Spleen (tissue), 11 donors: ENCODE measurements at regions not wholly inside any gene's neighbourhood (a gene's known extent, or its start where the extent isn't known, plus 50 kb on each side); places are given as distances from the start of the nearest gene placed in this dataset.

Experiments
- DNase-seq: peaks from one replicate; pipeline ENCODE4 v3.0.0-alpha.2; 2020
- H3K27ac ChIP-seq, 8 donors: fragments of 200-600 bp; sonication (generic) in 7 of 8; 1 replicate in 4 of 8; 2 replicates in 4 of 8; pipeline versions ENCODE4 v1.5.0 to v1.8.0; 2016 to 2021; ENCODE audit warnings: inconsistent platforms in 4 of 8, mild to moderate bottlenecking in 4 of 8, moderate library complexity in 1 of 8
- H3K27me3 ChIP-seq, 7 donors: fragments of 200-600 bp; sonication (generic) in 6 of 7; replicated peaks in 1 of 7; 1 replicate in 4 of 7; 2 replicates in 3 of 7; pipeline versions ENCODE4 v1.5.0 to v1.8.0; 2016 to 2021; ENCODE audit warnings: inconsistent platforms in 3 of 7, mild to moderate bottlenecking in 1 of 7
- H3K36me3 ChIP-seq, 6 donors: fragments of 200-600 bp; sonication (generic) in 5 of 6; 1 replicate in 4 of 6; 2 replicates in 2 of 6; pipeline versions ENCODE4 v1.5.0 to v1.8.0; 2016 to 2021; ENCODE audit warnings: inconsistent platforms in 2 of 6
- H3K4me1 ChIP-seq, 6 donors: fragments of 200-600 bp; sonication (generic) in 5 of 6; 1 replicate in 3 of 6; 2 replicates in 3 of 6; pipeline versions ENCODE4 v1.5.0 to v1.8.0; 2016 to 2021; ENCODE audit warnings: inconsistent platforms in 3 of 6
- H3K4me3 ChIP-seq, 8 donors: fragments of 200-600 bp; sonication (generic) in 7 of 8; 1 replicate in 4 of 8; 2 replicates in 4 of 8; pipeline versions ENCODE4 v1.5.0 to v1.8.0; 2016 to 2021; ENCODE audit warnings: inconsistent platforms in 4 of 8, mild to moderate bottlenecking in 4 of 8, moderate library complexity in 2 of 8
- H3K9me3 ChIP-seq, 8 donors: fragments of 200-600 bp; sonication (generic) in 7 of 8; 1 replicate in 4 of 8; 2 replicates in 4 of 8; pipeline versions ENCODE4 v1.5.0 to v1.8.0; 2016 to 2021; ENCODE audit warnings: inconsistent platforms in 4 of 8
- CTCF ChIP-seq, 11 experiments: fragments of 200-600 bp in 7 of 11; fragments of 450-650 bp in 4 of 11; sonication (generic) in 4 of 11; IDR thresholded peaks in 8 of 11; conservative IDR thresholded peaks in 3 of 11; 1 replicate in 7 of 11; 2 replicates in 4 of 11; pipeline versions ENCODE4 v1.4.0 to v1.8.0; 2016 to 2021; ENCODE audit warnings: antibody characterized with exemption in 11 of 11, inconsistent platforms in 4 of 11, mild to moderate bottlenecking in 1 of 11
- POLR2A ChIP-seq, 3 donors: fragments of 450-650 bp; IDR thresholded peaks; one replicate each; pipeline ENCODE4 v1.5.1; 2017; ENCODE audit warnings: antibody characterized with exemption in 3 of 3, mild to moderate bottlenecking in 1 of 3
- POLR2AphosphoS5 ChIP-seq, 3 donors: sonication (generic); formaldehyde crosslinking; IDR thresholded peaks; one replicate each; pipeline ENCODE4 v1.5.1; 2017; ENCODE audit warnings: antibody characterized with exemption in 3 of 3
- WGBS, 5 donors: extraction: QIAGEN DNeasy Blood & Tissue Kit in 3 of 5; methylation state at CpG; one replicate each; pipeline versions ENCODE4 v1.1.5 to v1.1.7; 2013 to 2018; 5-methylcytosine and 5-hydroxymethylcytosine counted together
- intact Hi-C: fragments of 100-400 bp; cut with DNase I; formaldehyde crosslinking; loops from one replicate; pipeline ENCODE4 v1.15.0; 2023; ENCODE audit warnings: low total_unique reads
- donor health status: healthy with polysubstance abuse.
- donor health status: DM: no; HTN: no; CAD: no; lungs with moderate emphysema.
- donor health status: DM: no; HTN: no; CAD: no.
- donor health status: Bipolar disorder and iron deficiency.
- donor health status: healthy.
- donor health status: DM: no; HTN: no; CAD: no.
- donor health status: DM: yes; HTN: yes; CAD: no.

DNA sequence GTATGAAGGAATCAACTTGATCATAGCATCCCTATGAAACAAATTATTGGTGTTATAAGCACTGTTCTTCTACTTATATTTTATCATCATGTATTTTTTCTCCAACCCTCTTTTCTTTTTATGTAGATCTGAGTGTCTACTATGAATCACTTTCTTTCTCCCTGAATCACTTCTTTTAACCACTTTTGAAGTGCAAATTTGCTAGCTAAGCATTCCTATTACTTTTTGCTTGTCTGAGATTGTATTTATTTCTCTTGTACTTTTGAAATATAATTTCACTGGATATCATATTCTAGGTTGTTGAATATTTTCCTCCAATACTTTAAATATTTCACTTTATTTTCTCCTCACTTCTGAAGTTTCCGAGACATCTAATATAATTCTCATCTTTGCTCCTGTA lies 1282.3 kb upstream of the FLRT2 start:
- intact Hi-C loops = no loop called here
- DNase-seq = no peak
- Histone ChIP-seq H3K9me3 (peaks cover 0 to 33% (median 15%) of the 10 kb centered on the region in 8 donors), H3K27me3 (no peaks in the 10 kb centered on the region), H3K4me1 (peaks cover 0 to 9% (median 0%) of the 10 kb centered on the region in 6 donors), H3K36me3 (no peaks in the 10 kb centered on the region), H3K27ac (no peak overlapping the region), H3K4me3 (no peak overlapping the region)
- TF ChIP-seq CTCF (IDR thresholded peaks at IDR 0.05 in 8 of 11, conservative IDR thresholded peaks at IDR 0.05 in 3 of 11) (no peak), POLR2AphosphoS5 (IDR thresholded peaks at IDR 0.05) (no peak), POLR2A (IDR thresholded peaks at IDR 0.05) (no peak)
- WGBS, 5 donors = 84 to 100% (median 95%) methylated on average over 1 of the region's 1 CpG

DNA sequence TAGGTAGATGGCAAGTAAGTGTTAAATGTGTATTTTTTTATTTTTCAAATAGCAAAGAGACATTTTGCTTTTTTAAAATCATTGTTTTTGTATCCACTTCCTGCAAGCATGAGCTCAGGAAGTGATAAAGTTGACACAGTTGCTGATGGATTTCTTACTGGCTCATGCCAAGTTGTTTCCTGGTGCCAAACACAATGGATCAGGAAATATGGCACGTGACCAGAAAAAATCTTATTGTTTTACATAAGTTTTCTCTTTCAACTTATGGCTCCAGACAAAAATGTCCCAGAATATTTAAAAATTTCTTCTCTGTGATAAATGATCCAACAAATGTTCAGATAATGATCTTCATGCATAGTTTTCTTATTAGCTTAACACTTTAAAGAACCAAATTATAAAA lies 1279.1 kb upstream of the FLRT2 start:
- no peak for DNase-seq
- Histone ChIP-seq H3K4me1 (peaks cover 0 to 9% (median 0%) of the 10 kb centered on the region in 6 donors), H3K4me3 (no peak overlapping the region), H3K36me3 (no peaks in the 10 kb centered on the region), H3K9me3 (peaks cover 0 to 14% (median 0%) of the 10 kb centered on the region in 8 donors), H3K27ac (peak overlapping the region in 6 of 8 donors; percentile 13 to 62 (median 60)), H3K27me3 (no peaks in the 10 kb centered on the region)
- intact Hi-C loops = no loop called here
- TF ChIP-seq POLR2AphosphoS5 (IDR thresholded peaks at IDR 0.05) = peak in 1 of 3 donors; percentile 41
- no peak for TF ChIP-seq CTCF (IDR thresholded peaks at IDR 0.05 in 8 of 11, conservative IDR thresholded peaks at IDR 0.05 in 3 of 11)
- 2 to 8% (median 5%) methylated on average over 1 of the region's 1 CpG for WGBS, 5 donors

DNA sequence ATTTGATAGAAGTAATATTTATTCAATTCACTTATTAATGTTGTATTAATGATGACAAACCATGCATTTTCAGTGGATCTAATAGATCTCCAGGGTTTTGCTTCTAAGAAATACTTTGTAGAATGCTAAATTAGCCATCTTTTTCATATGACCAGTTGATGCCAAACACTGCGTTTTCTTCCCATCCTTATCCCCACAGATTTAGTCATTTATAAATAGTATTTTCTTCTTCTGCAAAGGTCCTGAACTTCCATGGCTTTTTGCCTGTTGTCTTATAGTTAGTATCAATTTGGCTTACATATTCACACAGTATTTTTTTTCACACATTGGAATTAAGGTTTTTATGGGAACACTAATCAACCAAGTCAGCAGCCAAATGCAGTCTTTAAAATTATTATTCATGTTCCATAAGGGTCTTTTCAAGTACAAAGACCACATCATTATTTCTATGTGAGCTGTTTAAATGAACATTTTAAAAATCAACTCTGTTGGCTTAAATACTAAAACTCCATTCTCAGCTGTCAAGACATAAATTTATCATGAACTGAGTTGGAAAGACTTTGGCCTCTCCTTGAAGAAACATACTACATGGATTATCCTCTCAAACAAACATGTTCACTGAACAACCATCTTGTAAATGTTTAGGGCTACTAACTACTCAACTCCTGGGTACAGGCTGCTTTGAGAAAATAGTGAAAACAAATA lies 1278.4 kb upstream of the FLRT2 start:
- intact Hi-C loops = no loop called here
- TF ChIP-seq POLR2AphosphoS5 (IDR thresholded peaks at IDR 0.05) (no peak), POLR2A (IDR thresholded peaks at IDR 0.05) (no peak), CTCF (IDR thresholded peaks at IDR 0.05 in 8 of 11, conservative IDR thresholded peaks at IDR 0.05 in 3 of 11) (no peak)
- no peaks in the 10 kb centered on the region for H3K27me3 ChIP-seq
- H3K36me3 ChIP-seq = no peaks in the 10 kb centered on the region
- H3K4me3 ChIP-seq = no peak overlapping the region
- no peak for DNase-seq
- peaks cover 0 to 15% (median 0%) of the 10 kb centered on the region in 8 donors for H3K9me3 ChIP-seq
- H3K4me1 ChIP-seq = peaks cover 0 to 9% (median 0%) of the 10 kb centered on the region in 6 donors
- H3K27ac ChIP-seq = peak overlapping the region in 5 of 8 donors; percentile 58 to 64 (median 62)
- 52 to 94% (median 80%) methylated on average over 1 of the region's 1 CpG for WGBS, 5 donors

- Histone ChIP-seq H3K4me1 (peaks cover 0 to 9% (median 0%) of the 10 kb centered on the region in 6 donors), H3K9me3 (peaks cover 0 to 14% (median 0%) of the 10 kb centered on the region in 8 donors), H3K36me3 (no peaks in the 10 kb centered on the region), H3K27me3 (no peaks in the 10 kb centered on the region), H3K27ac (peak overlapping the region in 6 of 8 donors; percentile 58 to 71 (median 62)), H3K4me3 (peak overlapping the region in 1 of 8 donors; percentile 4)
- TF ChIP-seq CTCF (IDR thresholded peaks at IDR 0.05 in 8 of 11, conservative IDR thresholded peaks at IDR 0.05 in 3 of 11) (no peak), POLR2AphosphoS5 (IDR thresholded peaks at IDR 0.05) (no peak)
- WGBS, 5 donors = 63 to 88% (median 77%) methylated on average over 2 of the region's 2 CpGs
- no peak for DNase-seq
- intact Hi-C loops = no loop called here
These were observed 1277.2 kb upstream of the FLRT2 start for GRCh38 chr14:84252706-84253105.
